Progenitor cell of endocrine pancreas (in vitro differentiated cells): ENCODE measurements at regions not wholly inside any gene's neighbourhood (a gene's known extent, or its start where the extent isn't known, plus 50 kb on each side); places are given as distances from the start of the nearest gene placed in this dataset.
"Not testable (repeated sequence)": the region's sequence is repeated elsewhere in the genome, so short reads cannot be mapped to it uniquely, and the experiment has no call there.

Experiments used
- DNase-seq: peaks from one replicate; pipeline ENCODE4 v3.0.0; 2021; ENCODE audit warnings: low spot score; ENCODE audit not compliant: unreplicated experiment
- H3K27ac Mint-ChIP-seq: 2 replicates; pipeline ENCODE4 v1.8.0; 2021; ENCODE audit warnings: mild to moderate bottlenecking, moderate library complexity, mixed read lengths
- H3K27me3 Mint-ChIP-seq: 2 replicates; pipeline ENCODE4 v1.8.0; 2021; ENCODE audit warnings: mixed read lengths
- H3K36me3 Mint-ChIP-seq: 2 replicates; pipeline ENCODE4 v1.8.0; 2022; ENCODE audit warnings: mixed read lengths; ENCODE audit not compliant: insufficient read depth
- H3K4me1 Mint-ChIP-seq: 2 replicates; pipeline ENCODE4 v1.8.0; 2021; ENCODE audit warnings: low read depth, mixed read lengths
- H3K4me3 Mint-ChIP-seq: 2 replicates; pipeline ENCODE4 v1.8.0; 2021; ENCODE audit warnings: low read depth, mild to moderate bottlenecking, moderate library complexity, mixed read lengths
- H3K9me3 Mint-ChIP-seq: 2 replicates; pipeline ENCODE4 v1.8.0; 2021; ENCODE audit warnings: low read depth, mixed read lengths
- TF ChIP-seq, protein P1 (sequence below): fragments of 200-600 bp; sonication (generic); IDR thresholded peaks from one replicate; pipeline ENCODE4 v1.5.0; 2021; ENCODE audit warnings: antibody characterized with exemption, mild to moderate bottlenecking; ENCODE audit not compliant: unreplicated experiment

DNA sequence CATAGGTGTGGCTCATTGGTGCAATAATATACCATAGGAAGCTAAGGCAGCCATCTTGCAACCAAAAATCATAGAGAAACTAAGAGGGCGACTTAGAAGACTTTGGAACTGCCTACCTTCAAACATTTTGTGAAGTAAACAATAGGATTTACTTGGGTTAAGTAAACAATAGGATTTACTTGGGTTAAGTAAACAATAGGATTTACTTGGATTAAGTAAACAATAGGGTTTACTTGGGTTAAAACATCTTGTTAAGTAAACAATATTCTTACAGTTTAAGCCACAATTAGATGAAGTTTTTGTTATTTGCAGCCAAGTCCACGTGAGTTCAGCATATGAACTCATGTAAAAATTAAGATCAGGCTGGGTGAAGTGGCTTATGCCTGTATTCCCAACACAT lies 722.4 kb upstream of the AUTS2 start:
- Mint-ChIP-seq H3K4me3 (no peak overlapping the region), H3K27ac (no peak overlapping the region), H3K9me3 (peaks cover 4% of the 10 kb centered on the region), H3K36me3 (peaks cover 1% of the 10 kb centered on the region), H3K4me1 (no peaks in the 10 kb centered on the region), H3K27me3 (peaks cover 14% of the 10 kb centered on the region)
- TF ChIP-seq, protein P1, sequence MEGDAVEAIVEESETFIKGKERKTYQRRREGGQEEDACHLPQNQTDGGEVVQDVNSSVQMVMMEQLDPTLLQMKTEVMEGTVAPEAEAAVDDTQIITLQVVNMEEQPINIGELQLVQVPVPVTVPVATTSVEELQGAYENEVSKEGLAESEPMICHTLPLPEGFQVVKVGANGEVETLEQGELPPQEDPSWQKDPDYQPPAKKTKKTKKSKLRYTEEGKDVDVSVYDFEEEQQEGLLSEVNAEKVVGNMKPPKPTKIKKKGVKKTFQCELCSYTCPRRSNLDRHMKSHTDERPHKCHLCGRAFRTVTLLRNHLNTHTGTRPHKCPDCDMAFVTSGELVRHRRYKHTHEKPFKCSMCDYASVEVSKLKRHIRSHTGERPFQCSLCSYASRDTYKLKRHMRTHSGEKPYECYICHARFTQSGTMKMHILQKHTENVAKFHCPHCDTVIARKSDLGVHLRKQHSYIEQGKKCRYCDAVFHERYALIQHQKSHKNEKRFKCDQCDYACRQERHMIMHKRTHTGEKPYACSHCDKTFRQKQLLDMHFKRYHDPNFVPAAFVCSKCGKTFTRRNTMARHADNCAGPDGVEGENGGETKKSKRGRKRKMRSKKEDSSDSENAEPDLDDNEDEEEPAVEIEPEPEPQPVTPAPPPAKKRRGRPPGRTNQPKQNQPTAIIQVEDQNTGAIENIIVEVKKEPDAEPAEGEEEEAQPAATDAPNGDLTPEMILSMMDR: no peak
- no peak for DNase-seq

DNA sequence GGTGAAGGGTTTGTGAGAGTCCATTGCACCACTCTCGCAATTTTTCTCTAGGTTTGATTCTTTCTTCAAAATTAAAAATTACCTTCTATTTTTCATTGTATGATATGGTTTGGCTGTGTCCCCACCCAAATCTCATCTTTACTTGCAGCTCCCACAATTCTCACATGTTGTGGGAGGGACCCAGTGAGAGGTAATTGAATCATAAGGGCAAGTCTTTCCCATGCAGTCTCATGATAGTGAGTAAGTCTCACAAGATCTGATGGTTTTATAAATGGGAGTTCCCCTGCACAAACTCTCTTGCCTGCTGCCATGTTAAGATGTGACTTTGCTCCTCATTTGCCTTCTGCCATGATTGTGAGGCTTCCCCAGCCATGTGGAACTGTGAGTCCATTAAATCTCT lies 711.2 kb upstream of the AUTS2 start:
- not testable (repeated sequence) for H3K4me1 Mint-ChIP-seq, H3K4me3 Mint-ChIP-seq, H3K9me3 Mint-ChIP-seq, H3K36me3 Mint-ChIP-seq, H3K27ac Mint-ChIP-seq, H3K27me3 Mint-ChIP-seq, DNase-seq

DNA sequence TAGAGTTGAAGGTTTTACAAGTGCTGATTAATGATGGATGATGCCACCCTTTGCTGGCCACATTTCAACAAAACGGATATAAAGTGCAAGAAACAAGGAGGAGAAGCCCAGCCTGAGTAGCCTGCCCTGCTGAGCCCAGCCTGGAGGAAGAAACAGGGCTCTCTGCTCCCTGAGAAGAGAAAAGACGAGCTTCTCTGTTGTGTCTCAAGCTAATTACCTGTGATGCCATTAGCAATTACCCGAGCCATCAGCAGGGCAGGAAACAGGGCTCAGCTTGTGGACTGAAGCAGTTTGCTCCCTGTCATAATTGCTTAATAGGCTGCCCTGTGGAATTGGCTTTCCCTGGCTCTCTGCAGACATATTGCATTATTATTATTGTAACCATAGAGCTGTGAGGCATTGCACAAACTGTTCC lies 709.3 kb upstream of the AUTS2 start:
- no peaks in the 10 kb centered on the region for H3K9me3 Mint-ChIP-seq
- H3K4me1 Mint-ChIP-seq: no peaks in the 10 kb centered on the region
- peaks cover 4% of the 10 kb centered on the region for H3K27me3 Mint-ChIP-seq
- H3K4me3 Mint-ChIP-seq: no peak overlapping the region
- no peak for DNase-seq
- no peak overlapping the region for H3K27ac Mint-ChIP-seq
- no peaks in the 10 kb centered on the region for H3K36me3 Mint-ChIP-seq
- TF ChIP-seq, protein P1: no peak

DNA sequence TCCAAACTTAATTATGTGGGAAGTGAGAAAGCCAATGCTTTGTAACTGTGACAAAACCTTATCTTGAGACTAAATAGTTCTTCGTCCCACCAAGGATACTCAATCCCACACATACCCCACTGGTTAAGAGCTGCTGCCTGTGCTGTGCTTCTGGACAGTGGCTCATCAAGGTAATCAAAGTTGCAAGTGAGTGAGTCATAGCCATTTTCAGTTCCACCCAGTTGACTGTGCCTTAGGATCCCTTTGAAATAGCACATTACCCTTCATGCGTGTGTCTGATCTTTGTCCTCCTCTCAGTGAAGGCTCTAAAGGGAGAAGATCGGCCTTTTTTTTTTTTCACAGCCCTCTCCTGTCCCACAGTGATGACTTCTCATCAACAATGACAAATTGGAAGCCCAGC lies 706.0 kb upstream of the AUTS2 start:
- TF ChIP-seq, protein P1: no peak
- H3K4me3 Mint-ChIP-seq: no peak overlapping the region
- DNase-seq: no peak

DNA sequence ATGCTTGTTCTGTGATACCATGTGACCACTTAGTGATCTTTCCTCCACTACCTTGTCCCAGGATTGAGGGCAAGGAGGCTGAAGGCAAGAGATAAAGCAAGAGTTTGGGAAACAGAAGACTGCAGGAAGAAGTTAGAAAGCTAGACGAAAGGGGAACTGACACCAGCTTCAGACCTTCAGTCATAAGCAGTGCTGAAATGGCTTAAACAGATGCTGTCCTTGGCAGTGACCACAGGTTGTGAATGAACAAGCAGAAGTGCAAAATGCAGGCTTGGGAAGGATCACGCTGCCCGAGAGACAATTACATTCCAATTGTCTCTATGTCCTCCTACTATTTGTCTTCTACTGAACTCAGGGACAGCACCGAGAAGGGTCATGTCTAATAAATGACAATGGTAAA lies 704.9 kb upstream of the AUTS2 start:
- H3K9me3 Mint-ChIP-seq: no peaks in the 10 kb centered on the region
- DNase-seq: no peak

More for the DNA sequence above, 706.0 kb upstream of the AUTS2 start:
- H3K4me1 Mint-ChIP-seq: no peaks in the 10 kb centered on the region
- H3K27ac Mint-ChIP-seq: no peak overlapping the region
- H3K36me3 Mint-ChIP-seq: no peaks in the 10 kb centered on the region
- H3K9me3 Mint-ChIP-seq: no peaks in the 10 kb centered on the region
- peaks cover 8% of the 10 kb centered on the region for H3K27me3 Mint-ChIP-seq

DNA sequence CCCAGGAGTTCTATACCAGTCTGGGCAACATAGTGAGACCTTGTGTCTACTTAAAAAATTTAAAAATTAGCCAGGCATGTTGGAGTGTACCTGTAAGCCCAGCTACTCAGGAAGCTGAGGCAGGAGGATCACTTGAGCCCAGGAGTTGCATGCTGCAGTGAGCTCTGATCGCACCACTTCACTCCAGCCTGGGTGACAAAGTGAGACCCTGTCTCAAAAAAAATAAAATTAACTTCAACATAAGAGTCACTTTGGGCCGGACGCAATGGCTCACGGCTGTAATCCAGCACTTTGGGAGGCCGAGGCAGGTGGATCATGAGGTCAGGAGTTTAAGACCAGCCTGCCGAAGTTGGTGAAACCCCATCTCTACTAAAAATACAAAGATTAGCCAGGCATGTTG lies 699.1 kb upstream of the AUTS2 start:
- not testable (repeated sequence) for H3K9me3 Mint-ChIP-seq

More for the DNA sequence above, 704.9 kb upstream of the AUTS2 start:
- no peaks in the 10 kb centered on the region for H3K36me3 Mint-ChIP-seq
- peaks cover 4% of the 10 kb centered on the region for H3K27me3 Mint-ChIP-seq
- H3K4me1 Mint-ChIP-seq: no peaks in the 10 kb centered on the region
- no peak overlapping the region for H3K27ac Mint-ChIP-seq
- TF ChIP-seq, protein P1: no peak
- H3K4me3 Mint-ChIP-seq: no peak overlapping the region

More for the DNA sequence above, 699.1 kb upstream of the AUTS2 start:
- not testable (repeated sequence) for H3K4me3 Mint-ChIP-seq, H3K27me3 Mint-ChIP-seq, H3K27ac Mint-ChIP-seq, H3K4me1 Mint-ChIP-seq, DNase-seq, H3K36me3 Mint-ChIP-seq
